Activated naive CD4-positive, alpha-beta T cell treated with anti-CD3 and anti-CD28 coated beads, Interleukin-2, amount 50 U/mL, for 72 hours (primary cell): ENCODE measurements at regions not wholly inside any gene's neighbourhood (a gene's known extent, or its start where the extent isn't known, plus 50 kb on each side); places are given as distances from the start of the nearest gene placed in this dataset.
A peak's percentile ranks its signal among the peaks of the same experiment; 100 is the strongest.

Experiments
- ATAC-seq, 2 donors: fragments of 150-1000 bp; cut with Tn5 transposase; 2 replicates each; pipeline ENCODE4 v1.10.0; 2021; ENCODE audit warnings: mild to moderate bottlenecking in 2 of 2, moderate library complexity in 2 of 2
- DNase-seq, 2 donors: peaks; one replicate each; pipeline ENCODE4 v3.0.0; 2021 to 2022; ENCODE audit warnings: low spot score in 2 of 2
- H3K27ac Mint-ChIP-seq, 2 donors: one replicate each; pipeline ENCODE4 v1.8.0; 2022; ENCODE audit warnings: mild to moderate bottlenecking in 2 of 2, mixed read lengths in 2 of 2
- H3K36me3 Mint-ChIP-seq, 2 donors: one replicate each; pipeline ENCODE4 v1.8.0; 2022; ENCODE audit warnings: mixed read lengths in 2 of 2
- H3K9me3 Mint-ChIP-seq, 2 donors: one replicate each; pipeline ENCODE4 v1.8.0; 2022; ENCODE audit warnings: mixed read lengths in 2 of 2

GRCh38 chr1:34477632-34478141 lies 277.2 kb upstream of the GJB5 start:
- H3K9me3 Mint-ChIP-seq: no peaks in the 10 kb centered on the region

GRCh38 chr1:34478515-34479076 lies 276.3 kb upstream of the GJB5 start:
- ATAC-seq (no peak), DNase-seq (no peak)
- Mint-ChIP-seq H3K36me3 (no peaks in the 10 kb centered on the region), H3K9me3 (no peaks in the 10 kb centered on the region), H3K27ac (no peak overlapping the region)

More at GRCh38 chr1:34477632-34478141, 277.2 kb upstream of the GJB5 start:
- Mint-ChIP-seq H3K36me3 (no peaks in the 10 kb centered on the region), H3K27ac (no peak overlapping the region)
- ATAC-seq: no peak
- no peak for DNase-seq

GRCh38 chr1:34479731-34480130 lies 275.1 kb upstream of the GJB5 start:
- no peaks in the 10 kb centered on the region for H3K36me3 Mint-ChIP-seq
- H3K27ac Mint-ChIP-seq: no peak overlapping the region
- ATAC-seq (no peak), DNase-seq (no peak)
- no peaks in the 10 kb centered on the region for H3K9me3 Mint-ChIP-seq

GRCh38 chr1:34488080-34488708 lies 266.7 kb upstream of the GJB5 start:
- DNase-seq: no peak
- H3K27ac Mint-ChIP-seq: no peak overlapping the region
- peaks cover 0 to 12% of the 10 kb centered on the region in 2 donors for H3K36me3 Mint-ChIP-seq
- H3K9me3 Mint-ChIP-seq: peaks cover 9 to 10% of the 10 kb centered on the region in 2 donors
- ATAC-seq: no peak

GRCh38 chr1:34500451-34500850 lies 254.4 kb upstream of the GJB5 start:
- ATAC-seq (no peak), DNase-seq (peak in 1 of 2 donors; percentile 6)
- Mint-ChIP-seq H3K27ac (no peak overlapping the region), H3K9me3 (no peaks in the 10 kb centered on the region), H3K36me3 (no peaks in the 10 kb centered on the region)

- peaks cover 16 to 25% of the 10 kb centered on the region in 2 donors for H3K9me3 Mint-ChIP-seq
- DNase-seq: no peak
- no peak for ATAC-seq
- no peak overlapping the region for H3K27ac Mint-ChIP-seq
- peaks cover 2 to 7% of the 10 kb centered on the region in 2 donors for H3K36me3 Mint-ChIP-seq
Observed at GRCh38 chr1:34511802-34512201, 243.0 kb upstream of the GJB5 start.

- no peaks in the 10 kb centered on the region for H3K36me3 Mint-ChIP-seq
- H3K27ac Mint-ChIP-seq: no peak overlapping the region
- DNase-seq (no peak), ATAC-seq (no peak)
- peaks cover 0 to 7% of the 10 kb centered on the region in 2 donors for H3K9me3 Mint-ChIP-seq
Observed at GRCh38 chr1:34518146-34518699, 236.6 kb upstream of the GJB5 start.

GRCh38 chr1:34520111-34520510 lies 234.7 kb upstream of the GJB5 start:
- no peaks in the 10 kb centered on the region for H3K36me3 Mint-ChIP-seq
- H3K9me3 Mint-ChIP-seq: peaks cover 0 to 7% of the 10 kb centered on the region in 2 donors
- ATAC-seq: no peak
- no peak for DNase-seq
- no peak overlapping the region for H3K27ac Mint-ChIP-seq

GRCh38 chr1:34524783-34525182 lies 230.1 kb upstream of the GJB5 start:
- no peak for ATAC-seq
- Mint-ChIP-seq H3K36me3 (no peaks in the 10 kb centered on the region), H3K9me3 (no peaks in the 10 kb centered on the region), H3K27ac (no peak overlapping the region)
- no peak for DNase-seq

GRCh38 chr1:34529935-34530859 lies 224.7 kb upstream of the GJB5 start:
- no peak for ATAC-seq
- H3K27ac Mint-ChIP-seq: no peak overlapping the region
- DNase-seq: no peak
- no peaks in the 10 kb centered on the region for H3K36me3 Mint-ChIP-seq
- peaks cover 0 to 6% of the 10 kb centered on the region in 2 donors for H3K9me3 Mint-ChIP-seq

- Mint-ChIP-seq H3K36me3 (no peaks in the 10 kb centered on the region), H3K27ac (no peak overlapping the region), H3K9me3 (peaks cover 0 to 6% of the 10 kb centered on the region in 2 donors)
- ATAC-seq (no peak), DNase-seq (no peak)
Observed at GRCh38 chr1:34532113-34532512, 222.7 kb upstream of the GJB5 start.

- ATAC-seq (no peak), DNase-seq (no peak)
- H3K9me3 Mint-ChIP-seq: peaks cover 0 to 6% of the 10 kb centered on the region in 2 donors
- no peak overlapping the region for H3K27ac Mint-ChIP-seq
- H3K36me3 Mint-ChIP-seq: no peaks in the 10 kb centered on the region
Observed at GRCh38 chr1:34538481-34538880, 216.4 kb upstream of the GJB5 start.

GRCh38 chr1:34547046-34547674 lies 207.7 kb upstream of the GJB5 start:
- DNase-seq (no peak), ATAC-seq (no peak)
- H3K27ac Mint-ChIP-seq: no peak overlapping the region
- H3K9me3 Mint-ChIP-seq: peaks cover 0 to 3% of the 10 kb centered on the region in 2 donors
- H3K36me3 Mint-ChIP-seq: no peaks in the 10 kb centered on the region

- H3K36me3 Mint-ChIP-seq: no peaks in the 10 kb centered on the region
- DNase-seq (peak in 1 of 2 donors; percentile 6), ATAC-seq (no peak)
- H3K27ac Mint-ChIP-seq: no peak overlapping the region
- H3K9me3 Mint-ChIP-seq: peaks cover 6 to 12% of the 10 kb centered on the region in 2 donors
Observed at GRCh38 chr1:34549199-34549598, 205.6 kb upstream of the GJB5 start.

- H3K9me3 Mint-ChIP-seq: peaks cover 0 to 4% of the 10 kb centered on the region in 2 donors
- ATAC-seq: no peak
- no peak overlapping the region for H3K27ac Mint-ChIP-seq
- DNase-seq: no peak
- no peaks in the 10 kb centered on the region for H3K36me3 Mint-ChIP-seq
Observed at GRCh38 chr1:34578306-34578705, 176.5 kb upstream of the GJB5 start.

GRCh38 chr1:34582356-34582755 lies 172.5 kb upstream of the GJB5 start:
- no peaks in the 10 kb centered on the region for H3K36me3 Mint-ChIP-seq

More at GRCh38 chr1:34582356-34582755, 172.5 kb upstream of the GJB5 start:
- H3K9me3 Mint-ChIP-seq: peaks cover 0 to 4% of the 10 kb centered on the region in 2 donors
- ATAC-seq (no peak), DNase-seq (no peak)
- H3K27ac Mint-ChIP-seq: no peak overlapping the region
